Hematopoietic multipotent progenitor cell treated with erythropoietin and hydrocortisone succinate and interleukin-3 and kit ligand, for 17 days (in vitro differentiated cells): ENCODE measurements at regions not wholly inside any gene's neighbourhood (a gene's known extent, or its start where the extent isn't known, plus 50 kb on each side); places are given as distances from the start of the nearest gene placed in this dataset.

ENCODE experiments used
- DNase-seq: peaks from one replicate; pipeline ENCODE4 v3.0.0-alpha.2; 2015; ENCODE audit warnings: low spot score

GRCh38 chr2:128793404-128793803 is 474.7 kb upstream of the HS6ST1 start:
- DNase-seq, result no peak

- DNase-seq, result no peak
Observed at GRCh38 chr2:128794285-128794684, 475.6 kb upstream of the HS6ST1 start.

GRCh38 chr2:128796321-128796720 is 477.7 kb upstream of the HS6ST1 start:
- DNase-seq, result no peak

GRCh38 chr2:128797092-128797491 is 478.4 kb upstream of the HS6ST1 start:
- DNase-seq, result no peak

GRCh38 chr2:128797533-128797932 is 478.9 kb upstream of the HS6ST1 start:
- no peak for DNase-seq

GRCh38 chr2:128797937-128798336 is 479.3 kb upstream of the HS6ST1 start:
- no peak for DNase-seq

- no peak for DNase-seq
Observed at GRCh38 chr2:128798502-128799283, 480.0 kb upstream of the HS6ST1 start.

GRCh38 chr2:128799284-128799552 is 480.6 kb upstream of the HS6ST1 start:
- no peak for DNase-seq

- DNase-seq, result no peak
Observed at GRCh38 chr2:128799730-128800129, 481.1 kb upstream of the HS6ST1 start.

- DNase-seq, result no peak
Observed at GRCh38 chr2:128801576-128801975, 482.9 kb upstream of the HS6ST1 start.

- no peak for DNase-seq
Observed at GRCh38 chr2:128803222-128803621, 484.6 kb upstream of the HS6ST1 start.

- DNase-seq, result no peak
Observed at GRCh38 chr2:128805237-128805636, 486.6 kb upstream of the HS6ST1 start.

GRCh38 chr2:128805918-128806317 is 487.2 kb upstream of the HS6ST1 start:
- no peak for DNase-seq

GRCh38 chr2:128807317-128807716 is 488.6 kb upstream of the HS6ST1 start:
- no peak for DNase-seq

GRCh38 chr2:128808462-128809258 is 490.0 kb upstream of the HS6ST1 start:
- DNase-seq, result no peak

- no peak for DNase-seq
Observed at GRCh38 chr2:128809259-128809636, 490.6 kb upstream of the HS6ST1 start.

- DNase-seq, result no peak
Observed at GRCh38 chr2:128809880-128810279, 491.2 kb upstream of the HS6ST1 start.

- no peak for DNase-seq
Observed at GRCh38 chr2:128812183-128812940, 493.7 kb upstream of the HS6ST1 start.

- DNase-seq, result no peak
Observed at GRCh38 chr2:128813352-128814034, 494.8 kb upstream of the HS6ST1 start.

GRCh38 chr2:128815248-128815647 is 496.6 kb upstream of the HS6ST1 start:
- DNase-seq, result no peak

- DNase-seq, result no peak
Observed at GRCh38 chr2:128817171-128817570, 498.5 kb upstream of the HS6ST1 start.

GRCh38 chr2:128817813-128818212 is 499.1 kb upstream of the HS6ST1 start:
- no peak for DNase-seq
